Upper lobe of left lung (tissue), 6 donors: ENCODE measurements at regions not wholly inside any gene's neighbourhood (a gene's known extent, or its start where the extent isn't known, plus 50 kb on each side); places are given as distances from the start of the nearest gene placed in this dataset.

Source experiments
- ATAC-seq, 2 donors: fragments of 200-7000 bp; cut with Tn5 transposase; one replicate each; pipeline ENCODE4 v1.9.1; 2022; ENCODE audit warnings: mild to moderate bottlenecking in 2 of 2, moderate library complexity in 2 of 2; ENCODE audit not compliant: low FRiP score in 2 of 2
- DNase-seq, 2 donors: peaks; one replicate each; pipeline ENCODE4 v3.0.0-alpha.2; 2019 to 2020
- H3K27ac ChIP-seq, 4 donors: fragments of 200-600 bp; sonication (generic); one replicate each; pipeline ENCODE4 v1.5.1; 2016 to 2019
- H3K27me3 ChIP-seq, 4 donors: fragments of 200-600 bp; sonication (generic); one replicate each; pipeline ENCODE4 v1.5.1; 2017 to 2019
- H3K36me3 ChIP-seq, 4 donors: fragments of 200-600 bp; sonication (generic); one replicate each; pipeline ENCODE4 v1.5.1; 2016 to 2019
- H3K4me1 ChIP-seq, 4 donors: fragments of 200-600 bp; sonication (generic); one replicate each; pipeline ENCODE4 v1.5.1; 2018 to 2019
- H3K4me3 ChIP-seq, 4 donors: fragments of 200-600 bp; sonication (generic); one replicate each; pipeline ENCODE4 v1.5.1; 2017 to 2019; ENCODE audit warnings: mild to moderate bottlenecking in 2 of 4, moderate library complexity in 1 of 4
- H3K9me3 ChIP-seq, 4 donors: fragments of 200-600 bp; sonication (generic); one replicate each; pipeline ENCODE4 v1.5.1; 2018 to 2019
- EP300 ChIP-seq, 4 donors: sonication (generic); formaldehyde crosslinking; IDR thresholded peaks; one replicate each; pipeline ENCODE4 v1.5.1; 2017; ENCODE audit warnings: antibody characterized with exemption in 4 of 4, control low read depth in 2 of 4
- POLR2A ChIP-seq, 4 donors: fragments of 450-650 bp; IDR thresholded peaks; one replicate each; pipeline ENCODE4 v1.5.1; 2016 to 2017; ENCODE audit warnings: antibody characterized with exemption in 4 of 4, mild to moderate bottlenecking in 2 of 4
- POLR2AphosphoS5 ChIP-seq, 2 donors: sonication (generic); formaldehyde crosslinking; IDR thresholded peaks; one replicate each; pipeline ENCODE4 v1.5.1; 2017; ENCODE audit warnings: antibody characterized with exemption in 2 of 2
- WGBS, 2 donors: methylation state at CpG; one replicate each; pipeline ENCODE4 v1.1.5; 2017 to 2018; 5-methylcytosine and 5-hydroxymethylcytosine counted together
- TF ChIP-seq, protein P1 (sequence below), 6 experiments: fragments of 450-650 bp in 4 of 6; fragments of 200-600 bp in 2 of 6; sonication (generic) in 2 of 6; IDR thresholded peaks; one replicate each; pipeline ENCODE4 v1.5.1; 2016 to 2019; ENCODE audit warnings: antibody characterized with exemption in 6 of 6
- donor health status: DM: no; HTN: no; CAD: no; lungs with moderate emphysema.
- donor health status: DM: no; HTN: yes; CAD: no; lungs with severe emphysema.

DNA sequence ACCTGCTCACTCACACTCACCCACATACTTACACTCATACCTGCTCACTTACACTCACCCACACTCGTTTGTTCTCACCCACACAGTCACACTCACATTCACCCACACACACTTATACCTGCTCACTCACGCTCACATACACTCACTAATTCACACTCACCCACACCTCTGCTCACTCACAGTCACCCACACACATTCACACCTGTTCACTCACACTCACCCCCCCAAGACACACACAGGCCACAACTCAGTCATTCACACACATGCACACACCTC is 436.2 kb downstream of the BCL11B start:
- H3K36me3 ChIP-seq: no peaks in the 10 kb centered on the region
- no peak for TF ChIP-seq EP300 (IDR thresholded peaks at IDR 0.05)
- no peak for TF ChIP-seq POLR2AphosphoS5 (IDR thresholded peaks at IDR 0.05)
- no peak for TF ChIP-seq POLR2A (IDR thresholded peaks at IDR 0.05)
- TF ChIP-seq, protein P1, sequence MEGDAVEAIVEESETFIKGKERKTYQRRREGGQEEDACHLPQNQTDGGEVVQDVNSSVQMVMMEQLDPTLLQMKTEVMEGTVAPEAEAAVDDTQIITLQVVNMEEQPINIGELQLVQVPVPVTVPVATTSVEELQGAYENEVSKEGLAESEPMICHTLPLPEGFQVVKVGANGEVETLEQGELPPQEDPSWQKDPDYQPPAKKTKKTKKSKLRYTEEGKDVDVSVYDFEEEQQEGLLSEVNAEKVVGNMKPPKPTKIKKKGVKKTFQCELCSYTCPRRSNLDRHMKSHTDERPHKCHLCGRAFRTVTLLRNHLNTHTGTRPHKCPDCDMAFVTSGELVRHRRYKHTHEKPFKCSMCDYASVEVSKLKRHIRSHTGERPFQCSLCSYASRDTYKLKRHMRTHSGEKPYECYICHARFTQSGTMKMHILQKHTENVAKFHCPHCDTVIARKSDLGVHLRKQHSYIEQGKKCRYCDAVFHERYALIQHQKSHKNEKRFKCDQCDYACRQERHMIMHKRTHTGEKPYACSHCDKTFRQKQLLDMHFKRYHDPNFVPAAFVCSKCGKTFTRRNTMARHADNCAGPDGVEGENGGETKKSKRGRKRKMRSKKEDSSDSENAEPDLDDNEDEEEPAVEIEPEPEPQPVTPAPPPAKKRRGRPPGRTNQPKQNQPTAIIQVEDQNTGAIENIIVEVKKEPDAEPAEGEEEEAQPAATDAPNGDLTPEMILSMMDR (IDR thresholded peaks at IDR 0.05): no peak
- no peak for ATAC-seq
- no peak overlapping the region for H3K4me3 ChIP-seq
- no peaks in the 10 kb centered on the region for H3K4me1 ChIP-seq
- H3K27ac ChIP-seq: no peak overlapping the region
- WGBS, 2 donors: 87 to 96% methylated on average over 2 of the region's 2 CpGs
- no peak for DNase-seq
- no peaks in the 10 kb centered on the region for H3K9me3 ChIP-seq
- no peaks in the 10 kb centered on the region for H3K27me3 ChIP-seq

DNA sequence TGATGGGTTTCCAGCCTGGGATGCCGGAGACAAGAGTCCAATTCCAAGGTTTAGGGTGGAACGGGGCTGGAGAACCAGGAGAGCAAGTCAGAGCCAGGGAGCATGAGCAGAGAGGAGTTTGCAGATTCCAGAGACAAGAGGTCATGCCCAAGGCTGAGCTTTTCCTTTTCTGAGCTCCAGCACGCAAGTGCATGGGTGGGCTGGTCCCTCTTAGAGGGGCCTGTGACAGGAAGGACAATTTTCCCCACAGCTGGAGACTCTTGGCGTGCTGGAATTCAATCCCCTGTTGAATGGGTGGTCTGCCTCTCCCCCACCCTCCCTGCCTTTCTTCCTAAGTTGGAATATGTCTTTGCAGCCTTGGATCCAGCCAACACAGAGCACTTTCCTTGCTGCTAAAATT is 431.9 kb downstream of the BCL11B start:
- Histone ChIP-seq H3K9me3 (no peaks in the 10 kb centered on the region), H3K27me3 (no peaks in the 10 kb centered on the region), H3K36me3 (no peaks in the 10 kb centered on the region), H3K4me3 (no peak overlapping the region), H3K27ac (no peak overlapping the region), H3K4me1 (no peaks in the 10 kb centered on the region)
- DNase-seq (no peak), ATAC-seq (no peak)
- no peak for TF ChIP-seq EP300 (IDR thresholded peaks at IDR 0.05)
- no peak for TF ChIP-seq POLR2AphosphoS5 (IDR thresholded peaks at IDR 0.05)
- no peak for TF ChIP-seq POLR2A (IDR thresholded peaks at IDR 0.05)
- TF ChIP-seq, protein P1 (IDR thresholded peaks at IDR 0.05): no peak
- WGBS, 2 donors: 39 to 45% methylated on average over 4 of the region's 4 CpGs

DNA sequence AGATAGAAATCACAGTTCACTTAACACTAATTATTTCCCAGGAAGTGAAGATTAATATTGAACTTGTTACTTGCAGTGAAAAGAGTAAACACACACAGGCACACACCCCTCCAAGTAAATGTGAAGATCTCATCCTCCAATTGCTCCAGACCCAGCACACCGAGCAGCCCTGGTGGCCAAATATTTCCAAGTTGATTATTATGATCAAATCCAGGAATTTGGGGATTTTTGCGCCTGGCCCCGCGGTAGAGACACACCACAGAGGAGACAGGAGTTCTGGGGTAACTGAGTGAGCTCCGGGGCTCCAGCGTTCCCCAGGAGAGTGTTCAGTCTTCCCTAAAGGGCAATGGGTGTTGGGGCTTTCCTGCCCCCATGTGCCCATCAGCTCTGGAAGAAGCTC is 431.5 kb downstream of the BCL11B start:
- Histone ChIP-seq H3K27me3 (no peaks in the 10 kb centered on the region), H3K4me3 (no peak overlapping the region), H3K9me3 (no peaks in the 10 kb centered on the region), H3K4me1 (no peaks in the 10 kb centered on the region), H3K36me3 (no peaks in the 10 kb centered on the region), H3K27ac (no peak overlapping the region)
- no peak for DNase-seq
- WGBS, 2 donors: 84 to 92% methylated on average over 6 of the region's 6 CpGs
- TF ChIP-seq POLR2A (IDR thresholded peaks at IDR 0.05): no peak
- TF ChIP-seq, protein P1 (IDR thresholded peaks at IDR 0.05): no peak
- TF ChIP-seq EP300 (IDR thresholded peaks at IDR 0.05): no peak
- no peak for TF ChIP-seq POLR2AphosphoS5 (IDR thresholded peaks at IDR 0.05)
- no peak for ATAC-seq

DNA sequence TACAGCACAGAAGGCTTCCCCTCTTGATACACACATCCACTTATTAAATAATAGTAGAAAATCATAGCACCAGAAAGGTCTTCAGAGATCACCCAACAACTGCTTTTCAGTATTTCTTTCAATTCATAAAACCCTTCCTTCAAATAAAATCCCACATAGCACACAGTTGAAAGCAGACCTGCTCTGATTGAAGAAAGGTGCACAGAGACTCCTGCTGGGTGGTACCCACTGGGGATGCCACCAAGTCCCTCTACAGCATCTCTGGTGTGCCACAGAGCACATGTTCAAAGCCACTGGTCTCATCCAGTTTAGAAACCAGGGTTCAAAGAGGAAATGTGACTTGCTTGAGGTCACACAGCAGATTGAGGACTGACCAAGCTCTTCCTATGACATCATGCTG is 427.5 kb downstream of the BCL11B start:
- ATAC-seq: no peak
- Histone ChIP-seq H3K4me1 (no peaks in the 10 kb centered on the region), H3K27ac (no peak overlapping the region), H3K4me3 (no peak overlapping the region), H3K9me3 (no peaks in the 10 kb centered on the region), H3K36me3 (no peaks in the 10 kb centered on the region), H3K27me3 (no peaks in the 10 kb centered on the region)
- DNase-seq: no peak
- no peak for TF ChIP-seq POLR2A (IDR thresholded peaks at IDR 0.05)
- TF ChIP-seq, protein P1 (IDR thresholded peaks at IDR 0.05): no peak
- TF ChIP-seq EP300 (IDR thresholded peaks at IDR 0.05): no peak
- no peak for TF ChIP-seq POLR2AphosphoS5 (IDR thresholded peaks at IDR 0.05)

DNA sequence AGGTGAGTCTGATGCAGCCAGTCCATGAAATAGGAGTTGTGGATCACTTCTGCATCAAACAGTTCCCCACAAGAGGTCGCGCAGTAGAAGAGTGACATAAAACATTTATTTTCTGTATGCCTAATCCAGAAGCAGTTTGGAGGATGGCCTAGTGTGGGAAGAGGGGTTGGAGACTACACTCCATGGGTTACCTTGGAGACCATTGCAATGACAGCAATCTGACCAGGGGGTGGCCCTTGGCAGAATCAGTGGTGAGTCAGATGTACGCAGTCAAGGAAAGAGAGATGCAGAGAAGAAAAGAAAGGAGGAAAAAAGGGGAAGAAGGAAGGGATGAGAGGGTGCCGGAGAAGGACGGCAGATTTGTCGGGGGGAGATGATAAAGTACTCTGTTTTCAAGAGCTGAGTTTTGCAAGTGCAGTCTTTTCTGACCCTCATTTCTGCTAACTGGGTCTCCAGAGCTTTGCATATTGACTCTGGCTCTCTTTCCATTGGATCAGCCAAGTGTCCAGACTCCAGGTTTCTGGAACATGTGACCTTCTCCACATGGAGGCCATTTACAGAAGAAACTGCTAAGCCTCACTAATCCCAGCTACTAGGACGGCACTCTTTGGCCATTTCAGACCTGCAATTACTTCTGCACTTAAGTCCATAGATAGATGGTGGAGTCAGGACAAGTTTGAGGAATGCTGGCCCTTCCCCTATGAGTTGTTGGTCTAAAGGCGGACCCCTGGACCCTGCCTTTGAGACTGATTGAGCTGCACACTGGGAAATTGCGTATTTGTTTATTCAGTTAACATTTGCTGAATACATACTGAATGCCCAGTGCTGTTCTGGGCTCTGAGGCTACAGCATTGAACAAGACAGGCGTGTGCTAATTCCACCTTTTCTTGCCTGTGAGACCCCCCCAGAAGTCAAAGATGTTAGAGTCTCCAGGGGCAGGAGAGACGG is 424.2 kb downstream of the BCL11B start:
- Histone ChIP-seq H3K9me3 (no peaks in the 10 kb centered on the region), H3K4me1 (no peaks in the 10 kb centered on the region), H3K27me3 (no peaks in the 10 kb centered on the region), H3K4me3 (no peak overlapping the region), H3K36me3 (no peaks in the 10 kb centered on the region), H3K27ac (no peak overlapping the region)
- WGBS, 2 donors: 91 to 92% methylated on average over 11 of the region's 11 CpGs
- ATAC-seq (no peak), DNase-seq (no peak)
- TF ChIP-seq, protein P1 (IDR thresholded peaks at IDR 0.05): no peak
- TF ChIP-seq POLR2AphosphoS5 (IDR thresholded peaks at IDR 0.05) (no peak), EP300 (IDR thresholded peaks at IDR 0.05) (no peak), POLR2A (IDR thresholded peaks at IDR 0.05) (no peak)
